Activated T-cell treated with anti-CD3 and anti-CD28 coated beads, Interleukin-2, amount 50 U/mL, for 72 hours (primary cell): ENCODE measurements at regions not wholly inside any gene's neighbourhood (a gene's known extent, or its start where the extent isn't known, plus 50 kb on each side); places are given as distances from the start of the nearest gene placed in this dataset.

Experiments
- ATAC-seq, 2 donors: fragments of 150-1000 bp; cut with Tn5 transposase; replicated peaks in 1 of 2; 2 replicates each; pipeline ENCODE4 v1.10.0; 2021; ENCODE audit warnings: moderate library complexity in 2 of 2, mild to moderate bottlenecking in 1 of 2
- DNase-seq, 2 donors: peaks; one replicate each; pipeline ENCODE4 v3.0.0; 2021 to 2022; ENCODE audit warnings: mixed read lengths in 1 of 2
- H3K27ac Mint-ChIP-seq: one replicate; pipeline ENCODE4 v1.8.0; 2022; ENCODE audit warnings: mild to moderate bottlenecking, moderate library complexity, mixed read lengths
- H3K27me3 Mint-ChIP-seq: one replicate; pipeline ENCODE4 v1.8.0; 2022; ENCODE audit warnings: low read depth, mixed read lengths
- H3K36me3 Mint-ChIP-seq, 2 donors: one replicate each; pipeline ENCODE4 v1.8.0; 2022; ENCODE audit warnings: mixed read lengths in 2 of 2, mild to moderate bottlenecking in 1 of 2; ENCODE audit not compliant: insufficient read depth in 2 of 2
- H3K4me1 Mint-ChIP-seq: one replicate; pipeline ENCODE4 v1.8.0; 2022; ENCODE audit warnings: low read depth, mixed read lengths
- H3K4me3 Mint-ChIP-seq, 2 donors: one replicate each; pipeline ENCODE4 v1.8.0; 2022; ENCODE audit warnings: mild to moderate bottlenecking in 2 of 2, mixed read lengths in 2 of 2, moderate library complexity in 2 of 2
- H3K9me3 Mint-ChIP-seq, 2 donors: one replicate each; pipeline ENCODE4 v1.8.0; 2022; ENCODE audit warnings: mixed read lengths in 2 of 2

- ATAC-seq (no peak), DNase-seq (no peak)
- H3K27me3 Mint-ChIP-seq: no peaks in the 10 kb centered on the region
- no peaks in the 10 kb centered on the region for H3K36me3 Mint-ChIP-seq
- no peak overlapping the region for H3K4me3 Mint-ChIP-seq
- no peaks in the 10 kb centered on the region for H3K4me1 Mint-ChIP-seq
- H3K27ac Mint-ChIP-seq: no peak overlapping the region
- peaks cover 3 to 7% of the 10 kb centered on the region in 2 donors for H3K9me3 Mint-ChIP-seq
Observed at GRCh38 chr12:16675438-16675837, 69.5 kb upstream of the LMO3 start.

GRCh38 chr12:16674885-16675284 is 68.9 kb upstream of the LMO3 start:
- Mint-ChIP-seq H3K27me3 (no peaks in the 10 kb centered on the region), H3K27ac (no peak overlapping the region), H3K36me3 (no peaks in the 10 kb centered on the region), H3K4me1 (no peaks in the 10 kb centered on the region), H3K9me3 (peaks cover 3 to 7% of the 10 kb centered on the region in 2 donors), H3K4me3 (no peak overlapping the region)
- ATAC-seq (no peak), DNase-seq (no peak)

GRCh38 chr12:16670456-16671050 is 64.6 kb upstream of the LMO3 start:
- Mint-ChIP-seq H3K4me1 (no peaks in the 10 kb centered on the region), H3K9me3 (no peaks in the 10 kb centered on the region), H3K27ac (no peak overlapping the region), H3K4me3 (no peak overlapping the region), H3K36me3 (no peaks in the 10 kb centered on the region), H3K27me3 (no peaks in the 10 kb centered on the region)
- no peak for ATAC-seq
- DNase-seq: no peak

GRCh38 chr12:16669756-16670155 is 63.8 kb upstream of the LMO3 start:
- Mint-ChIP-seq H3K36me3 (no peaks in the 10 kb centered on the region), H3K27ac (no peak overlapping the region), H3K4me1 (no peaks in the 10 kb centered on the region), H3K9me3 (no peaks in the 10 kb centered on the region), H3K27me3 (no peaks in the 10 kb centered on the region), H3K4me3 (no peak overlapping the region)
- ATAC-seq (no peak), DNase-seq (no peak)

GRCh38 chr12:16668198-16668597 is 62.2 kb upstream of the LMO3 start:
- DNase-seq (no peak), ATAC-seq (no peak)
- no peaks in the 10 kb centered on the region for H3K27me3 Mint-ChIP-seq
- H3K4me1 Mint-ChIP-seq: no peaks in the 10 kb centered on the region
- no peak overlapping the region for H3K4me3 Mint-ChIP-seq
- H3K36me3 Mint-ChIP-seq: no peaks in the 10 kb centered on the region
- no peak overlapping the region for H3K27ac Mint-ChIP-seq
- peaks cover 0 to 5% of the 10 kb centered on the region in 2 donors for H3K9me3 Mint-ChIP-seq

- Mint-ChIP-seq H3K4me3 (no peak overlapping the region), H3K4me1 (no peaks in the 10 kb centered on the region), H3K36me3 (peaks cover 0 to 8% of the 10 kb centered on the region in 2 donors), H3K27me3 (no peaks in the 10 kb centered on the region), H3K27ac (no peak overlapping the region), H3K9me3 (peaks cover 19 to 20% of the 10 kb centered on the region in 2 donors)
- ATAC-seq (no peak), DNase-seq (no peak)
Observed at GRCh38 chr12:16658699-16659098, 52.7 kb upstream of the LMO3 start.
